HG03521 (cell line): ENCODE measurements at regions not wholly inside any gene's neighbourhood (a gene's known extent, or its start where the extent isn't known, plus 50 kb on each side); places are given as distances from the start of the nearest gene placed in this dataset.
"Not testable (repeated sequence)": the region's sequence is repeated elsewhere in the genome, so short reads cannot be mapped to it uniquely, and the experiment has no call there.

Experiments used
- ATAC-seq: cut with Tn5 transposase; IDR thresholded peaks from one replicate; pipeline ENCODE4 v1.9.1; 2021; ENCODE audit warnings: mild to moderate bottlenecking, moderate library complexity; ENCODE audit not compliant: unreplicated experiment

GRCh38 chr6:139736325-139736906 is 362.0 kb upstream of the CITED2 start:
- peak; percentile 65 for ATAC-seq

GRCh38 chr6:139732451-139732850 is 358.0 kb upstream of the CITED2 start:
- ATAC-seq: no peak

GRCh38 chr6:139730340-139730974 is 356.0 kb upstream of the CITED2 start:
- ATAC-seq: no peak

GRCh38 chr6:139728876-139729427 is 354.5 kb upstream of the CITED2 start:
- ATAC-seq: no peak

GRCh38 chr6:139726272-139726671 is 351.8 kb upstream of the CITED2 start:
- not testable (repeated sequence) for ATAC-seq

GRCh38 chr6:139722530-139722929 is 348.1 kb upstream of the CITED2 start:
- no peak for ATAC-seq

GRCh38 chr6:139721954-139722353 is 347.5 kb upstream of the CITED2 start:
- no peak for ATAC-seq

GRCh38 chr6:139713900-139714506 is 339.6 kb upstream of the CITED2 start:
- ATAC-seq: no peak

GRCh38 chr6:139713424-139713823 is 339.0 kb upstream of the CITED2 start:
- no peak for ATAC-seq

GRCh38 chr6:139712830-139713229 is 338.4 kb upstream of the CITED2 start:
- ATAC-seq: no peak

- ATAC-seq: no peak
Measured at GRCh38 chr6:139711804-139712585, 337.5 kb upstream of the CITED2 start.

- ATAC-seq: no peak
Measured at GRCh38 chr6:139710556-139710955, 336.1 kb upstream of the CITED2 start.

- no peak for ATAC-seq
Measured at GRCh38 chr6:139708337-139709199, 334.1 kb upstream of the CITED2 start.

GRCh38 chr6:139706912-139707311 is 332.5 kb upstream of the CITED2 start:
- no peak for ATAC-seq

- no peak for ATAC-seq
Measured at GRCh38 chr6:139705284-139705683, 330.8 kb upstream of the CITED2 start.

GRCh38 chr6:139703780-139704179 is 329.3 kb upstream of the CITED2 start:
- ATAC-seq: no peak

GRCh38 chr6:139702706-139703105 is 328.3 kb upstream of the CITED2 start:
- no peak for ATAC-seq

GRCh38 chr6:139701695-139702094 is 327.2 kb upstream of the CITED2 start:
- no peak for ATAC-seq

- ATAC-seq: no peak
Measured at GRCh38 chr6:139701003-139701402, 326.6 kb upstream of the CITED2 start.

GRCh38 chr6:139699911-139700310 is 325.5 kb upstream of the CITED2 start:
- no peak for ATAC-seq
